ENCODE measurements at regions not wholly inside any gene's neighbourhood (a gene's known extent, or its start where the extent isn't known, plus 50 kb on each side); places are given as distances from the start of the nearest gene placed in this dataset.
A peak's percentile ranks its signal among the peaks of the same experiment; 100 is the strongest.

GRCh38 chr4:123891881-123892280 lies 495.3 kb downstream of the SPRY1 start:
- ChIA-PET CTCF (no interaction called here), POLR2A (no interaction called here)
- no peak overlapping the region for H3K4me3 ChIP-seq (ENCODE audit: low read depth, low read length)
- no peak for TF ChIP-seq CTCF (IDR thresholded peaks at IDR 0.05; ENCODE audit: insufficient read depth, low read length, missing control alignments)
- DNase-seq (ENCODE audit: low read depth, low spot score), result no peak

- CTCF ChIA-PET, result no interaction called here
Observed at GRCh38 chr4:123892368-123892976, 495.9 kb downstream of the SPRY1 start.

GRCh38 chr4:123893011-123893981 lies 496.7 kb downstream of the SPRY1 start:
- ChIA-PET CTCF (no interaction called here), POLR2A (no interaction called here)
- peak; percentile 4 for DNase-seq (ENCODE audit: low read depth, low spot score)
- no peak overlapping the region for H3K4me3 ChIP-seq (ENCODE audit: low read depth, low read length)
- TF ChIP-seq CTCF (IDR thresholded peaks at IDR 0.05; ENCODE audit: insufficient read depth, low read length, missing control alignments), result no peak

More at GRCh38 chr4:123892368-123892976, 495.9 kb downstream of the SPRY1 start:
- DNase-seq (ENCODE audit: low read depth, low spot score), result no peak
- no peak for TF ChIP-seq CTCF (IDR thresholded peaks at IDR 0.05; ENCODE audit: insufficient read depth, low read length, missing control alignments)
- POLR2A ChIA-PET, result no interaction called here
- H3K4me3 ChIP-seq (ENCODE audit: low read depth, low read length), result no peak overlapping the region

GRCh38 chr4:123896446-123897071 lies 500.0 kb downstream of the SPRY1 start:
- CTCF ChIA-PET, result no interaction called here
- POLR2A ChIA-PET, result no interaction called here
- no peak overlapping the region for H3K4me3 ChIP-seq (ENCODE audit: low read depth, low read length)
- DNase-seq (ENCODE audit: low read depth, low spot score), result no peak
- no peak for TF ChIP-seq CTCF (IDR thresholded peaks at IDR 0.05; ENCODE audit: insufficient read depth, low read length, missing control alignments)

- H3K4me3 ChIP-seq (ENCODE audit: low read depth, low read length), result no peak overlapping the region
Observed at GRCh38 chr4:123898946-123899666, 502.5 kb downstream of the SPRY1 start.

More at GRCh38 chr4:123898946-123899666, 502.5 kb downstream of the SPRY1 start:
- ChIA-PET CTCF (no interaction called here), POLR2A (no interaction called here)
- no peak for DNase-seq (ENCODE audit: low read depth, low spot score)
- TF ChIP-seq CTCF (IDR thresholded peaks at IDR 0.05; ENCODE audit: insufficient read depth, low read length, missing control alignments), result no peak
